ENCODE measurements at regions not wholly inside any gene's neighbourhood (a gene's known extent, or its start where the extent isn't known, plus 50 kb on each side); places are given as distances from the start of the nearest gene placed in this dataset.
"Not testable (repeated sequence)": the region's sequence is repeated elsewhere in the genome, so short reads cannot be mapped to it uniquely, and the experiment has no call there.

GRCh38 chr9:761176-761792 is 80.2 kb upstream of the DMRT1 start:
- DNase-seq (ENCODE audit: low read depth in 2 of 2), result no peak

DNA sequence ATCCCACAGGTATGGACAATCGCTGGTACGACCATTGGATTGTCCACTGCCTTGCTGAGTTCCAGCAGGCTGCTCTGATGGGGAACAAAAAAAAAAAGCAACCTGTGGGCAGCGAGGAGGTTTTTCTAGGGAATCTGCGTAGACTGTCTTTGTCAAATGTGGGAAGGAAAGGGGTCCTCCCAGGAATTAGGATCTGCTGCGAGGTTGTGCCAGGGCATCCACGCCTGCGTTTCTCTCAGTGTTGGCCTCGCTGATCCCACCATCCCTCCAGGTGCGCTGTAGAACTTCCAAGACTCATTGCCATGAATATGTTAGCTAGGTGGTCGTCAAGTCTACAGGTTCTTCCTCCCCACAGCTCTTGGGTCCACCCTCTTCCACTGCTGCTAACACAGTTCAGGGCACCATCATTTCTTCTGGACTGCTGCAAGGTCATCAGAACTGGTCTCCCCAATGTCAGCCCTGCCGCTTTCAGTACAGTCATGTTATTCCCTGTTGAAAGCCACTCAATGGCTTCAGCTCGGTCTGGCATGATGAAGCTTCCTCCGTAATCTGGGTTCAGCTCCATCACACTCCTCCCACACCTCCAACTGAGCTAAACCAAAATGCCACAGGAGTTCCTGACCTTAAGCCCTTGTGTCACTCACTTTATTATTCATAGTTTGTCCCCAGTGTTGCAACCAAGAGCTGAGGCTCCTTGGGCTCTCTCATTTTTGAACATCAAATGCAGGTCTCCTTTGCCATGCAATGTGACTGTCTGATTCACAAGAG is 79.5 kb upstream of the DMRT1 start:
- no peak for DNase-seq (ENCODE audit: low read depth in 2 of 2)

DNA sequence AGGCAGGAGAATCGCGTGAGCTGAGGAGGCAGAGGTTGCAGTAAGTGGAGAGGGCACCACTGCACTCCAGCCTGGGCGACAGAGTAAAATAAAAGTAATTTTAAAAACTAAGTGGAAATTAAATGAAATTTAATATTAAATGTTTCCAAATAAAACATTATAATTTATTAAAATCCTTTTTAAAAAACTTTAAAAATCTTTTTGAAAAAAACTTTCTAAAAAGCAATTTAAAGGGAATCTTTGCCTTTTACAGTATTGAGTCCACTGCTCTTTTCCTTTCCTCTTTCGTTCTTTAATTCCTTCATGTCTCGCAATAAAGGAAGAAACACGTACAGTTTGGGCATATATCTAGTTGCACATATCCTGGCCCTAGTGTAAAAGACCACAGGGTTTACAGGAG is 77.8 kb upstream of the DMRT1 start:
- no peak for DNase-seq (ENCODE audit: low read depth in 2 of 2)

- DNase-seq (ENCODE audit: low read depth in 2 of 2), result no peak
Measured at GRCh38 chr9:764105-764524, 77.4 kb upstream of the DMRT1 start.

- no peak for DNase-seq (ENCODE audit: low read depth in 2 of 2)
Measured at GRCh38 chr9:764986-765385, 76.5 kb upstream of the DMRT1 start.

DNA sequence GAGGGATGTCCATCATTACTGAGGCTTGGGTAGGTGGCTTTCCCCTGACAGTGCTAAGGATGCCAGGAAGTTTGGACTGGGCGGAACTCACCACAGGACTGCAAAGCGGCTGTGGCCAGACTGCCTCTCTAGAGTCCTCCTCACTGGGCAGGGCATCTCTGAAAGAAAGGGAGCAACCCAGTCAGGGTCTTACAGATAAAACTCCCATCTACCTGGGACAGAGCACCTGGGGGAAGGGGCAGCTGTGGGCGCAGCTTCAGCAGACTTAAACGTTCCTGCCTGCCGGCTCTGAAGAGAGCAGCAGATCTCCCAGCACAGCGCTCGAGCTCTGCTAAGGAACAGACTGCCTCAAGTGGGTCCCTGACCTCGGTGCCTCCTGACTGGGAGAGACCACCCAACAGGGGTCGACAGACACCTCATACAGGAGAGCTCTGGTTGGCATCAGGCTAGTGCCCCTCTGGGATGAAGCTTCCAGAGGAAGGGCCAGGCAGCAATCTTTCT is 74.4 kb upstream of the DMRT1 start:
- not testable (repeated sequence) for DNase-seq (ENCODE audit: low read depth in 2 of 2)

DNA sequence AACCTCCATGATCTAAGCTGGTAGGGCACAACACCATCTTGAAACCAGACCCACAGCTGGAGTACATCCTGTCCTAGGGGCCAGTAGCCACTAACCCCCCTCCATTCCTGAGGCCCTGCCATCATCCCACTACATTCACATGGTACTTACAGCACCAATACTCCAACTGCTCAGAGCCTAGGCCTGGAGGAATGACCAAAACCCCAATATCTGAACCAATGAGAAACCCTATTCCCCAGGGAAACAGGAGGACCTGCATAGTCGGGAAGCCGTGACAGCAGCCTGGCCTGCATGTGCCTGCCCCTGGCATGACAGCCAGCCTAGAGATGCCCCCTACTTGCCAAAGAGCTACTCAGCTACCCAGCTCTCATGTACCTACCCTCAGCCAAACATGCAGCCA is 65.4 kb upstream of the DMRT1 start:
- no peak for DNase-seq (ENCODE audit: low read depth in 2 of 2)

- DNase-seq (ENCODE audit: low read depth in 2 of 2), result no peak
Measured at GRCh38 chr9:777978-778377, 63.5 kb upstream of the DMRT1 start.

DNA sequence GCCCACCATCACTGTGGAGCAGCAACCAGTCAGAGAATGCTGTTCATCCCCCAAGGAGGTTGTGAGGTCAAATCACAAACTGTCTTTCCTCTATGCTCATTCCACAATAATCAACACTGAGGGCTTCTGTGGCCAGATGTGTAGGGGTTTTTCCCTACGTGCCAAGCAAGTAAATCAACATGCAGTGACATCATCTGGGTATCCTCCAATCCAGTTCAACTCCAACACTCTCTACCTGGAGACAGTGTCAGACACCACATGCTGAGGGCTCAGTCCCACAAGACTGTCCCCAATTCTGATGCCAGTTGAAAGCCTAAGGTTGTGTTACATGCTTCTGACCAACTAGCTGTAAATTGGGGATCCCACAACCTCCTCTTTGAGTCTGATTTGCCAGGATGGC is 57.3 kb upstream of the DMRT1 start:
- DNase-seq (ENCODE audit: low read depth in 2 of 2), result no peak

- no peak for DNase-seq (ENCODE audit: low read depth in 2 of 2)
Measured at GRCh38 chr9:784916-785315, 56.6 kb upstream of the DMRT1 start.

DNA sequence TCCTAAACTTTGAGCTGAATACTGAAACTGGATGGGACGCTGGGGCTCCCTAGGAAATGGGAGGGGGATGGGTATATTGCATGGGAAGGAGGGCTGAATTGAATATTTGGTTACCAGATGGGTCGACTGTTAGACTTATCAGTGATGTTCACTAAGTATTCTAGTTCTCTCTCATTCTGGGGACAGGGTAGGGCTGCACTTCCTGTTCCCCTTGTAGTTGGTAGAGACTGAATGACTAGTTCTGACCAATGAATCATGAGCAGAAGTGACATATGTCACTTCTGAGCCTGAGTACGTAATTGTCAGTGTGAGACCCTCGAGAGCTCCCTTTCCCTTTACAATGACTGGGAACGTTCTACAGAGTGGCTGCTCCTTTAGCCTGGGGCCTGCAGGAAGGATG is 55.5 kb upstream of the DMRT1 start:
- DNase-seq (ENCODE audit: low read depth in 2 of 2), result no peak

- DNase-seq (ENCODE audit: low read depth in 2 of 2), result no peak
Measured at GRCh38 chr9:786405-786804, 55.1 kb upstream of the DMRT1 start.

DNA sequence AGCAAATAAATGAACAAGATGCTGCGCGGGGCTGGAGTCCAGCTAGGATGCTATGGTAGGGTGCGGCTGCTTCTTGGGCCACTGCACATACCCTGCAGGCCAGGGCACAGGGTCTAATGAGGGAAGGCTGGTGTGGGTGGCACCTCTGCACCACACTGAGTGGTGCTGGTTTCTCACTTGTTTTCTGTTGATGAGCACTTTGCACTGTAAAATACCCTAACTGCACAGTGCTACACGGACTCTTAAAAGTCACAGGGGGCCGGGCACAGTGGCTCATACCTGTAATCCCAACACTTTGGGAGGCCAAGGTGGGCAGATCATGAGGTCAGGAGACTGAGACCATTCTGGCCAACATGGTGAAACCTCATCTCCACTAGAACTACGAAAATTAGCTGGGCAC is 52.7 kb upstream of the DMRT1 start:
- no peak for DNase-seq (ENCODE audit: low read depth in 2 of 2)
